T-helper 1 cell treated with Interleukin-12 subunit alpha and Interleukin-12 subunit beta and Interleukin-4 antibody, amounts not matched to agents 30 μg/mL and 1 μg/mL, for 36 hours (primary cell): ENCODE measurements at regions not wholly inside any gene's neighbourhood (a gene's known extent, or its start where the extent isn't known, plus 50 kb on each side); places are given as distances from the start of the nearest gene placed in this dataset.

Experiments
- H3K27ac Mint-ChIP-seq: one replicate; pipeline ENCODE4 v1.8.0; 2021; ENCODE audit warnings: mild to moderate bottlenecking, mixed read lengths
- H3K27me3 Mint-ChIP-seq: one replicate; pipeline ENCODE4 v1.8.0; 2021; ENCODE audit warnings: low read depth, mixed read lengths
- H3K36me3 Mint-ChIP-seq: one replicate; pipeline ENCODE4 v1.8.0; 2021; ENCODE audit warnings: low read depth, mixed read lengths
- H3K4me1 Mint-ChIP-seq: one replicate; pipeline ENCODE4 v1.8.0; 2021; ENCODE audit warnings: low read depth, mixed read lengths
- H3K4me3 Mint-ChIP-seq: one replicate; pipeline ENCODE4 v1.8.0; 2021; ENCODE audit warnings: mild to moderate bottlenecking, moderate library complexity, mixed read lengths
- H3K9me3 Mint-ChIP-seq: one replicate; pipeline ENCODE4 v1.8.0; 2021; ENCODE audit warnings: mixed read lengths

- H3K27ac Mint-ChIP-seq = no peak overlapping the region
- no peaks in the 10 kb centered on the region for H3K27me3 Mint-ChIP-seq
- H3K4me1 Mint-ChIP-seq = no peaks in the 10 kb centered on the region
- H3K36me3 Mint-ChIP-seq = no peaks in the 10 kb centered on the region
- no peaks in the 10 kb centered on the region for H3K9me3 Mint-ChIP-seq
- no peak overlapping the region for H3K4me3 Mint-ChIP-seq
Measured at GRCh38 chr10:4688601-4689000, 137.4 kb upstream of the AKR1E2 start.

DNA sequence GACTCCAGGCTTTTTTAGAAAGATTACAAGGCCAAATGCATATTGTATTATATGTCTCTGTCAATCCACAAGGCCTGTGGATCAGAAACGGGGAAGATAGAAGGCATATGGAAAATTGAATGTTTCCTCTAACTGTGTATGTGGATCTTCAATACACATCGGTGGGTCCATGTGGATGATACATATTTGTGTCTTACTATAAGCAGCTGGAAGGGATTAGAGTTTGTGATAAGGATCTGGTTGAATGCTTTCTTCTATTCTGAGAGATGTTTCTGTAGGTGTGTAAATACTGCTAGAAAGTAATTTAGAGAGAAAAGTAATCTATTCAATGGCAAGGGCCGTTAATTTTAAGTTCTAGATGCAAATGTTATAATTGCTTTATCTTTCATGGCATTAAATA lies 137.8 kb upstream of the AKR1E2 start:
- Mint-ChIP-seq H3K4me3 (no peak overlapping the region), H3K27me3 (no peaks in the 10 kb centered on the region), H3K9me3 (no peaks in the 10 kb centered on the region), H3K36me3 (no peaks in the 10 kb centered on the region), H3K27ac (no peak overlapping the region), H3K4me1 (no peaks in the 10 kb centered on the region)

DNA sequence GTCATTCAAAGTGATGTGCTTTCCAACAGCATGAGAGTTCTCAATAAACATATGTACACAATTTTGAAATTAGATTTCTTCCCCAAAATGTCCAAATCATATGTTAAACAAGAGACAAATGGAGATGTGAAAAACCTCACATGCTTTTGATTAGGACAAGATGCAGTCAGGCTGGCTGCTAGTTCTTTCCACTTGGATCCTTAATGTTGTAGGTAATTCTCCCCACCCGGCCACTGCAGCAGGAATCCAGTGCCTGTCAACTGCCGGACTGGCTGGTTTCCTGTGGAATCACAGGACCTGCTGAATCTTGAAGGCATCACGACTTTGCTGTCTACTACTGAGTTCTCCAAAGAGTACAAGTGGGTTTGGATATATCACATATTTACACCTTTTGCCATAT lies 138.6 kb upstream of the AKR1E2 start:
- Mint-ChIP-seq H3K4me3 (no peak overlapping the region), H3K9me3 (no peaks in the 10 kb centered on the region), H3K36me3 (no peaks in the 10 kb centered on the region), H3K27ac (no peak overlapping the region), H3K27me3 (no peaks in the 10 kb centered on the region), H3K4me1 (no peaks in the 10 kb centered on the region)

- no peaks in the 10 kb centered on the region for H3K27me3 Mint-ChIP-seq
- H3K4me1 Mint-ChIP-seq = no peaks in the 10 kb centered on the region
- no peak overlapping the region for H3K4me3 Mint-ChIP-seq
- no peaks in the 10 kb centered on the region for H3K36me3 Mint-ChIP-seq
- no peak overlapping the region for H3K27ac Mint-ChIP-seq
- H3K9me3 Mint-ChIP-seq = no peaks in the 10 kb centered on the region
Measured at GRCh38 chr10:4686644-4686996, 139.4 kb upstream of the AKR1E2 start.

DNA sequence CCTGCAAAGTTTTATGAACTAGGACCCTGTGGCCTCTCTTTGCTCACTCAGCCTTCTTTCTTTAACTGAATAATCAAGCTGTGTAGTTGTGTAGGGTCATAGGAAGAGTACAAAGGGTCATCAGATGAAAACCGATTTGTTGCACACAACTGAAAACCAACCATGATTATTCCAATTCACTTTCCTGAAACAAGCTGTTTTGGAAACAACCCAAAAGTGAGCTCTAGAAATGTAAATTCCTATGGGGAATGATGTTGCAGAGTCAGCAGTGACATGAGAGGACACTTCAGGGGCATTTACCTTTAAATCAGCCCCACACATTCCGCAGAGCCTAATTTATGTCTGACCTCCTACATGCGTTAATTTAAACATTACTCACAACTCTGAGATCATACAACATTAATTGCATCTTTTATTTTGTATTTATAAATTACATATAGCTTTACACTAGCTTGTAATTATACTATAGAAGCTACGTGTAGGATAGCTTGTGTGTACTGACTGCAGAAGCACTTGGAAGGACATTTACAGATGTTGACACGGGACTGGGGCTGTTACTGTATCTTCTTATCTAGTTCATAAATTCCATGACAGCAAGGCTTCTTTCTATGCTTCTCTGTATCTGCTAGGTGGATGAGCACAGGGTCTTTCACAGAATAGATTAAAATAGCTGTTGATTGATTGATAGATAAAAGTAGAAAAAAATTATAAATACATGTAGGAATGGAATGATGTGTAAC lies 139.9 kb upstream of the AKR1E2 start:
- H3K27ac Mint-ChIP-seq = no peak overlapping the region
- no peaks in the 10 kb centered on the region for H3K4me1 Mint-ChIP-seq
- no peaks in the 10 kb centered on the region for H3K9me3 Mint-ChIP-seq
- no peak overlapping the region for H3K4me3 Mint-ChIP-seq
- H3K27me3 Mint-ChIP-seq = no peaks in the 10 kb centered on the region
- no peaks in the 10 kb centered on the region for H3K36me3 Mint-ChIP-seq

DNA sequence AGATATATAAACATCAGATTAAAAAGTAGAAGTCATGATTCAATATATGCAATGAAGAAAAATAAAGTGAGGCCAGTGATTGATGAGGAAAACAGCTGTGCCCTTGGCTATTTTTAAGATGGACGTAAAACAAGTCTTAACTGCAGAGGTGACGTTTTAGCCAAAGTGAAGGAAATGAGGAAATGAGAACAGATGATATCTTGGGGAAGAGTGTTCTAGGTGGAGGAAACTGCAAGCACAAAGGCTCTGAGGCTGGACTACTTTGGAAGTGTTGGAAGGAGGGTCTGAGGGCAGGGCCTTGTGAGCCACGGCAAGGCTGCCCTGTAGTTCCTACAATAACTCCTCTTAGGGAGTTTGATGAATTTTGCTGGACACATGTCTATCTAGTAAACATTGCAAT lies 140.5 kb upstream of the AKR1E2 start:
- no peak overlapping the region for H3K27ac Mint-ChIP-seq

DNA sequence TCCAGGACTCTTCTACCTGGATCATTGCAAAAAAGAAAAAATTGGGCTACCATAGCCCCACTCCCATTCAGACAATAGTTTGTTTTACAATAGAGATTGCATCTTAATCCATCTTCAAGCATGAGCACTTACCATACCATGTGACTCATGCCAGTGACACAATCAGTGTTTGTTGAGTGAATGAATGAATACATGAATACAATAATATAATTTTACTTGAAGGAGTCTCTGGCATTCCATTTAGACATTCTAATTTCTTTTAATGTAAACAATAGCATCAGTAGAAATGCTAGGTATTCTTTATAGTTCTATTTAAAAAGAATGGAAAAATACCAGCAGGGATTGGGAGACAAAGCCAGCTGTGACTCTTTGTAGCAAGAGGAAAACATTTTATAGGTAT lies 141.6 kb upstream of the AKR1E2 start:
- Mint-ChIP-seq H3K27me3 (no peaks in the 10 kb centered on the region), H3K27ac (no peak overlapping the region), H3K4me1 (no peaks in the 10 kb centered on the region), H3K36me3 (no peaks in the 10 kb centered on the region), H3K4me3 (no peak overlapping the region), H3K9me3 (no peaks in the 10 kb centered on the region)

More for the DNA sequence above, 140.5 kb upstream of the AKR1E2 start:
- no peaks in the 10 kb centered on the region for H3K4me1 Mint-ChIP-seq
- no peaks in the 10 kb centered on the region for H3K9me3 Mint-ChIP-seq
- H3K36me3 Mint-ChIP-seq = no peaks in the 10 kb centered on the region
- no peaks in the 10 kb centered on the region for H3K27me3 Mint-ChIP-seq
- H3K4me3 Mint-ChIP-seq = no peak overlapping the region

DNA sequence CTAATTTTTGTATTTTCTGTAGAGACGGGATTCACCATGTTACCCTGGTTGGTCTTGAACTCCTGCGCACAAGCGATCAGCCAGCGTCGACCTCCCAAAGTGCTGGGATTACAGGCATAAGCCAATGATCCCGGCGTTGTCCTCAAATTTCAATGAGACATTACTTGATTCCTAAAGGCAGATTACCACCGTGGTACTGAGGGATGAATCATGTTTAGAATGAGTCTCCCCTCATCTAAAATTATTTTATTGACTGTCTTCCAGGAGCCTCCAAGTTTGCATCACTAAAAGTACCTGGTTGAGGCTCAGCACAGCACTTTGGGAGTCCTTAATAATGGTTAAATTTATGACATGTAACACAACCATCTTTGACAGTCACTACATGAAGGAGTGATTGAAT lies 142.2 kb upstream of the AKR1E2 start:
- H3K36me3 Mint-ChIP-seq = no peaks in the 10 kb centered on the region
- H3K27ac Mint-ChIP-seq = no peak overlapping the region
- no peak overlapping the region for H3K4me3 Mint-ChIP-seq
- no peaks in the 10 kb centered on the region for H3K27me3 Mint-ChIP-seq
- H3K4me1 Mint-ChIP-seq = no peaks in the 10 kb centered on the region
- no peaks in the 10 kb centered on the region for H3K9me3 Mint-ChIP-seq

DNA sequence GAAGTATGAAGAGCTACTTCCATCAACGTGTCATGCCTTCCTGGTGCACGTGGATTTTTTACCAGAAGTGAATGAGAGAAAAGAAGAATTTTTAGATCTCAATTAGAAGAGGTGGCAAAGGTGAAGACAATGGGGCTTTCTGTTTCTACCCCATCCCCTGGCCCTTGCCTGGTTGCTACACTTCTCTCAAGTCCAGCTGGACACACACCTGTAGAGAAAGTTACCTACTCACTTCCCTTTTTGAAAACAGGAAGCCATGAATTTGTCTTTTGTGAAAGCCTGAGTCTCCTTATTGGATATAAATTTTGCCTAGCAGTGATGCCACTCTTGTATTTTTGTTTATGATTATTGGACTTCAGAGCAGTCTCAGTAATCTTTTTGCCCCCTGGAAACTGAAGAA lies 142.9 kb upstream of the AKR1E2 start:
- H3K36me3 Mint-ChIP-seq = no peaks in the 10 kb centered on the region
- H3K4me3 Mint-ChIP-seq = no peak overlapping the region
- no peaks in the 10 kb centered on the region for H3K4me1 Mint-ChIP-seq
- H3K27me3 Mint-ChIP-seq = no peaks in the 10 kb centered on the region
- no peak overlapping the region for H3K27ac Mint-ChIP-seq
- H3K9me3 Mint-ChIP-seq = no peaks in the 10 kb centered on the region

GRCh38 chr10:4678951-4679671 lies 146.9 kb upstream of the AKR1E2 start:
- no peaks in the 10 kb centered on the region for H3K4me1 Mint-ChIP-seq
- no peak overlapping the region for H3K27ac Mint-ChIP-seq
- H3K9me3 Mint-ChIP-seq = no peaks in the 10 kb centered on the region
- no peak overlapping the region for H3K4me3 Mint-ChIP-seq
- H3K36me3 Mint-ChIP-seq = no peaks in the 10 kb centered on the region
- peaks cover 19% of the 10 kb centered on the region for H3K27me3 Mint-ChIP-seq

DNA sequence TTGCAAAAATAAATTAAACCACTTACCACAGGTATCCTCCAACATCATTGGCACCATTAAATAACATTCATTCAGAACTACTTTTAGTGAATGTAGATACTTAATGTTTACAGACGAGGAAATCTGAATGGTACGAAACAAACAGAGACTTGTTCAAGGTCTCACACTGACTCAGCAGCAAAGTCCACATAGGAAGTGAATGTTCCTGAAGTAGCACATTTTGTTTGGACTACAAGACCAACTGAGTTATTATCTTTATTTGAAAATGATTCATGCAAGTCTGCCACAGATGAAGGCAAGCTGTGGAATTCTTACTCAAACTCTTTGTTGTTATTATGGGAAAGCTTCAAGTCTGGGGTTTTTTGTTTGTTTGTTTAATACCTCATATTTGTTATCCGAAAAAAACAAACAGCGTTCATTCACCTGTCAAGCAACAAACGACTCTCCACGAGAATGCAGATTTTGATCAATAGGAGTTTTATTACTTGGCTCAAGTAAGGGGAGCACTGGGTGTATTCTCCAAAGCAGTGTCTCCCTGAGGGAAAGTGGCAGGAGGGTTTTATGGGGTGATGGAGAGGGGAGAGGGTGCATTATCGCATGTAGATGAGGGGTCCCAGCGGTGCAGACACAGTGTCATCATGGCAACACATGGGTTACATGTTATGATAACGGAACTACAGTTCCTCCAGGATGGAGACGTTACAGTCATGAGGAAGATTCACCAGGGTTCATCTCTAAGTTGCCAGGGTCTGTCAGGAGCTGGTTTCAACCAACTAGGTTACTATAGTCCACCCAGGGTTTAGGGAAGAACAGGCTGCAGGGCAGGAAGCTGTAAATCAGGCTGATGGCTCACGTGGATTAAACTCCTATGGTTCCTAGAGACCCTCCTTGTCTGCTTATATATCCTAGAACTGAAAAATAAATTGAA lies 147.7 kb upstream of the AKR1E2 start:
- no peaks in the 10 kb centered on the region for H3K36me3 Mint-ChIP-seq
- no peak overlapping the region for H3K27ac Mint-ChIP-seq
- H3K4me3 Mint-ChIP-seq = no peak overlapping the region
- peaks cover 19% of the 10 kb centered on the region for H3K27me3 Mint-ChIP-seq
- no peaks in the 10 kb centered on the region for H3K9me3 Mint-ChIP-seq
- H3K4me1 Mint-ChIP-seq = no peaks in the 10 kb centered on the region

- no peaks in the 10 kb centered on the region for H3K36me3 Mint-ChIP-seq
- no peaks in the 10 kb centered on the region for H3K9me3 Mint-ChIP-seq
- H3K27ac Mint-ChIP-seq = no peak overlapping the region
- peaks cover 19% of the 10 kb centered on the region for H3K27me3 Mint-ChIP-seq
- H3K4me3 Mint-ChIP-seq = no peak overlapping the region
- H3K4me1 Mint-ChIP-seq = no peaks in the 10 kb centered on the region
Measured at GRCh38 chr10:4677296-4678021, 148.5 kb upstream of the AKR1E2 start.

DNA sequence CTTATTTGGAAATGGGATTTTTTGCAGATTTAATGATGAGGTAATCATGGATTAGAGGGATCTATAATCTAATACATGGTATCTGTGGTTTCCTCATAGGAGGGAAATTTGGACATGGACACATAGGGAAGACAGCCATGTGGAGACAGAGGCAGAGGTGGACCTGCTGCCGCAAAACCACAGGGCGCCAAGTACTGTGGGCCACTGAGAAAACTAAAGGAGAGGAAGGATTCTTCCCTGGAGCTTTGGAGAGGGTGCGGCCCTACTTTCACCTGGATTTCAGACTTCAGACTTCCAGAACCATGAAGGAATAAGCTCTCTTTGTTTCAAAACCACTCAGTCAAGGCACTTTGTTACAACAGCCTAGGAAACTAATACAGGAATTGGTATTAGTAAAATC lies 149.4 kb upstream of the AKR1E2 start:
- Mint-ChIP-seq H3K9me3 (no peaks in the 10 kb centered on the region), H3K36me3 (no peaks in the 10 kb centered on the region), H3K27ac (no peak overlapping the region), H3K4me3 (no peak overlapping the region), H3K4me1 (no peaks in the 10 kb centered on the region), H3K27me3 (peaks cover 22% of the 10 kb centered on the region)

- H3K36me3 Mint-ChIP-seq = no peaks in the 10 kb centered on the region
- H3K4me3 Mint-ChIP-seq = no peak overlapping the region
- no peaks in the 10 kb centered on the region for H3K4me1 Mint-ChIP-seq
- no peaks in the 10 kb centered on the region for H3K9me3 Mint-ChIP-seq
- H3K27ac Mint-ChIP-seq = no peak overlapping the region
- H3K27me3 Mint-ChIP-seq = peaks cover 25% of the 10 kb centered on the region
Measured at GRCh38 chr10:4675808-4676207, 150.2 kb upstream of the AKR1E2 start.
